HCT116 (cell line): ENCODE measurements at regions not wholly inside any gene's neighbourhood (a gene's known extent, or its start where the extent isn't known, plus 50 kb on each side); places are given as distances from the start of the nearest gene placed in this dataset.

Source experiments
- ATAC-seq: fragments of 200-7000 bp; cut with Tn5 transposase; 2 replicates; pipeline ENCODE4 v1.9.1; 2020; ENCODE audit warnings: mild to moderate bottlenecking, moderate library complexity
- BruUV-seq: library from RNA; stranded (reverse); fragments of 400-500 nt; replicated peaks from 2 replicates; lab custom pipeline; 2021; lab: Mats Ljungman, UMichigan
- CTCF ChIA-PET: fragments of 300-600 bp; sonication (Branson Sonifier 250); formaldehyde crosslinking; loops from one replicate; lab custom pipeline; 2021; ENCODE audit warnings: antibody characterized with exemption; lab: Charles Lee
- POLR2A ChIA-PET: fragments of 300-600, 350-600 bp; sonication (Branson Sonifier 250); formaldehyde crosslinking; loops from one replicate; lab custom pipeline; 2021; ENCODE audit warnings: antibody characterized with exemption; lab: Charles Lee
- RAD21 ChIA-PET, 2 experiments: fragments of 300-600 bp; sonication (Branson Sonifier 250); formaldehyde crosslinking; loops; one replicate each; lab custom pipeline; 2023; ENCODE audit warnings: low total read pairs in 2 of 2; ENCODE audit not compliant: uncharacterized antibody in 2 of 2, unreplicated experiment in 2 of 2, low non-redundant PET in 1 of 2; lab: Charles Lee
- DNase-seq: peaks from one replicate; pipeline ENCODE4 v3.0.0-alpha.2; 2010; ENCODE audit warnings: low read depth, low spot score
- H2AFZ ChIP-seq: fragments of 200-600 bp; shearing (Covaris generic), sonication (generic); 2 replicates; pipeline ENCODE4 v1.6.1; 2017; ENCODE audit warnings: low read depth, mixed run types, mixed read lengths, antibody characterized with exemption, low read length; ENCODE audit not compliant: poor library complexity, severe bottlenecking
- H3K27ac ChIP-seq: 2 replicates; pipeline ENCODE4 v1.5.1; 2012; ENCODE audit warnings: low read depth, low read length
- H3K27me3 ChIP-seq: fragments of 200-600 bp; sonication (generic); 2 replicates; pipeline ENCODE4 v1.6.1; 2016; ENCODE audit warnings: mixed run types, low read length, mixed read lengths; ENCODE audit not compliant: insufficient read depth
- H3K36me3 ChIP-seq, 2 experiments: fragments of 200-500 bp in 1 of 2; fragments of 200-600 bp in 1 of 2; sonication (Bioruptor generic) in 1 of 2; sonication (generic) in 1 of 2; 2 replicates each; pipeline versions ENCODE4 v1.5.1 to v1.6.1; 2014 to 2016; ENCODE audit warnings: low read length in 2 of 2, inconsistent platforms in 1 of 2, mixed read lengths in 1 of 2, mixed run types in 1 of 2; ENCODE audit not compliant: insufficient read depth in 2 of 2, control insufficient read depth in 1 of 2
- H3K4me1 ChIP-seq, 2 experiments: fragments of 200-600 bp in 1 of 2; sonication (generic) in 1 of 2; 2 replicates each; pipeline versions ENCODE4 v1.5.1 to v1.6.1; 2012 to 2017; ENCODE audit warnings: low read length in 2 of 2, inconsistent platforms in 1 of 2, mild to moderate bottlenecking in 1 of 2, mixed read lengths in 1 of 2, mixed run types in 1 of 2, moderate library complexity in 1 of 2; ENCODE audit not compliant: insufficient read depth in 2 of 2, control insufficient read depth in 1 of 2
- H3K4me2 ChIP-seq: fragments of 200-600 bp; sonication (generic); 2 replicates; pipeline ENCODE4 v1.6.1; 2017; ENCODE audit warnings: mixed run types, low read length, mixed read lengths
- H3K4me3 ChIP-seq, 2 experiments: fragments of 200-600 bp in 1 of 2; sonication (generic) in 1 of 2; replicated peaks in 1 of 2; 2 replicates each; pipeline ENCODE4 v1.5.1; 2011 to 2016; ENCODE audit warnings: low read length in 2 of 2, control low read depth in 1 of 2, low read depth in 1 of 2, mild to moderate bottlenecking in 1 of 2, mixed read lengths in 1 of 2, mixed run types in 1 of 2
- H3K79me2 ChIP-seq: fragments of 200-600 bp; sonication (generic); 2 replicates; pipeline ENCODE4 v1.6.1; 2017; ENCODE audit warnings: mild to moderate bottlenecking, mixed run types, low read length, moderate library complexity, mixed read lengths; ENCODE audit not compliant: insufficient read depth
- H3K9ac ChIP-seq: fragments of 200-600 bp; sonication (generic); 2 replicates; pipeline ENCODE4 v1.6.1; 2016; ENCODE audit warnings: low read length, mixed read lengths
- H3K9me2 ChIP-seq: fragments of 200-600 bp; sonication (generic), shearing (Covaris generic); 2 replicates; pipeline ENCODE4 v1.6.1; 2017; ENCODE audit warnings: mixed run types, mild to moderate bottlenecking, moderate library complexity; ENCODE audit not compliant: insufficient read depth
- H3K9me3 ChIP-seq, 2 experiments: fragments of 200-500 bp in 1 of 2; fragments of 200-600 bp in 1 of 2; sonication (Bioruptor generic) in 1 of 2; sonication (generic) in 1 of 2; 2 replicates each; pipeline ENCODE4 v1.6.1; 2014 to 2017; ENCODE audit warnings: low read length in 2 of 2, mixed read lengths in 2 of 2, inconsistent platforms in 1 of 2, low read depth in 1 of 2, mild to moderate bottlenecking in 1 of 2, mixed run types in 1 of 2, moderate library complexity in 1 of 2; ENCODE audit not compliant: control insufficient read depth in 1 of 2, insufficient read depth in 1 of 2
- H4K20me1 ChIP-seq: fragments of 200-600 bp; sonication (generic), shearing (Covaris generic); 2 replicates; pipeline ENCODE4 v1.6.1; 2017; ENCODE audit warnings: mixed run types, mild to moderate bottlenecking, moderate library complexity; ENCODE audit not compliant: insufficient read depth
- CEBPB ChIP-seq: IDR thresholded peaks from 2 replicates; pipeline ENCODE4 v1.6.1; 2012; ENCODE audit warnings: low read depth
- FOSL1 ChIP-seq: IDR thresholded peaks from 2 replicates; pipeline ENCODE4 v1.6.1; 2012; ENCODE audit warnings: low read depth
- POLR2A ChIP-seq: IDR thresholded peaks from 2 replicates; pipeline ENCODE4 v1.7.0; 2011; ENCODE audit warnings: borderline replicate concordance; ENCODE audit not compliant: insufficient read depth, insufficient read length; ENCODE audit errors: extremely low read depth
- SIN3A ChIP-seq: IDR thresholded peaks from 2 replicates; pipeline ENCODE4 v1.6.1; 2012; ENCODE audit warnings: low read depth
- SP1 ChIP-seq: IDR thresholded peaks from 2 replicates; pipeline ENCODE4 v1.6.1; 2012; ENCODE audit warnings: low read depth
- ZNF274 ChIP-seq: fragments of 200-500 bp; sonication (Bioruptor generic); IDR thresholded peaks from 2 replicates; pipeline ENCODE4 v1.6.1; 2014; ENCODE audit warnings: mild to moderate bottlenecking, low read depth, low read length, inconsistent platforms
- intact Hi-C: fragments of 100-400 bp; cut with micrococcal nuclease; formaldehyde crosslinking; loops from 2 replicates; pipeline ENCODE4 v1.10.0; 2022
- TF ChIP-seq, protein P1 (sequence below): IDR thresholded peaks from 2 replicates; pipeline ENCODE4 v1.6.1; 2011; ENCODE audit warnings: mild to moderate bottlenecking, low read length, moderate library complexity; ENCODE audit not compliant: insufficient replicate concordance; ENCODE audit errors: extremely low read depth
- TF ChIP-seq, protein P2 (sequence below): IDR thresholded peaks from 2 replicates; pipeline ENCODE4 v1.6.1; 2012

DNA sequence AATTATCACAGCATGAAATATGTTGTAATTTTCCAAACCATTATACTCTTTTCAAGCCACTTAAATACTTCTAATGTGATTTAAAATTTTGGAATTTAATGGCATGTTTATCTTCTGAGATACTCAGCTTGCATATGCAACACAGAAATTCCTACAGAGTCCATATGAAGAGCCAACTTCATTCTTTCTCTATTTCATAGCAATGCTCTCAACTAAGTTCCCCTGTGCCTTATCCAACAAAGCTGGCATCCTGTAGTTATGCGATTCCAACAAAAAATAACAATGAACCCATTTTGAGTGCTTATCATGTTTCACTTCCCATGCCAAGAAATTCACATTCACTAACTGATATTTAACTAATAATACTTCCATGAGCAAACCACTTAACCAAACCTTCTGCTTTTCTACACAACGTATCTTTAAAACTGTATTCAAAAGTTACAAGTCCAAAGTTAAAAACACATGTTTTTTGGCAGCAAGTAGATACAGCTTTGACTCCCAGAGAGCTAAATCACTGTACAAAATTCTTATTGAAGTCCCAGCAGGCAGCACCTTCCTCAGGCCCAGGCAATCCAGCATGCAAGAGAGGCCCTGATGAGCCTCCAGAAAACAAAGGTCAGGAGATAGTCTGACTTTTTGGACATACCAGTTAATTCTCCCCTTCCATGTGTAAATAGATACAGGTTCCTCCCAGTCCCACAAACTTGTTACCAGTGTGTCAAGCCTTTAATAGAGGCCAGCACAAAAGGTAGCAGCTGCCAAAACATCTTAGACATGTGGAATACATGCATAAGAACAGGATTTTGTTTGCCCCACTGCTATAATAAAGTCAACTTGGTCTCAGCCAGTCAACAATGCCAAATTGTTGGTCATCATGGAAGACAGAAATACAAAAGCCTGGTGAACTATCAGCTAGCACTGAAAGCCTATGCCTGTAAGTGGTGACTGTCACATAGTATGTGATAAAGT lies 113.1 kb upstream of the WDR75 start:
- H3K9ac ChIP-seq = no peak overlapping the region
- H3K27me3 ChIP-seq = no peaks in the 10 kb centered on the region
- H3K9me3 ChIP-seq = no peaks in the 10 kb centered on the region
- no peaks in the 10 kb centered on the region for H3K36me3 ChIP-seq
- ChIA-PET CTCF (no interaction called here), RAD21 (no interaction called here), POLR2A (no interaction called here)
- no peak overlapping the region for H3K4me3 ChIP-seq
- DNase-seq = no peak
- no peak for ATAC-seq
- TF ChIP-seq, protein P1, sequence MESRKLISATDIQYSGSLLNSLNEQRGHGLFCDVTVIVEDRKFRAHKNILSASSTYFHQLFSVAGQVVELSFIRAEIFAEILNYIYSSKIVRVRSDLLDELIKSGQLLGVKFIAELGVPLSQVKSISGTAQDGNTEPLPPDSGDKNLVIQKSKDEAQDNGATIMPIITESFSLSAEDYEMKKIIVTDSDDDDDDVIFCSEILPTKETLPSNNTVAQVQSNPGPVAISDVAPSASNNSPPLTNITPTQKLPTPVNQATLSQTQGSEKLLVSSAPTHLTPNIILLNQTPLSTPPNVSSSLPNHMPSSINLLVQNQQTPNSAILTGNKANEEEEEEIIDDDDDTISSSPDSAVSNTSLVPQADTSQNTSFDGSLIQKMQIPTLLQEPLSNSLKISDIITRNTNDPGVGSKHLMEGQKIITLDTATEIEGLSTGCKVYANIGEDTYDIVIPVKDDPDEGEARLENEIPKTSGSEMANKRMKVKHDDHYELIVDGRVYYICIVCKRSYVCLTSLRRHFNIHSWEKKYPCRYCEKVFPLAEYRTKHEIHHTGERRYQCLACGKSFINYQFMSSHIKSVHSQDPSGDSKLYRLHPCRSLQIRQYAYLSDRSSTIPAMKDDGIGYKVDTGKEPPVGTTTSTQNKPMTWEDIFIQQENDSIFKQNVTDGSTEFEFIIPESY = no peak
- TF ChIP-seq SP1 (no peak), POLR2A (no peak), ZNF274 (no peak), FOSL1 (no peak), CEBPB (no peak), SIN3A (no peak)
- TF ChIP-seq, protein P2, sequence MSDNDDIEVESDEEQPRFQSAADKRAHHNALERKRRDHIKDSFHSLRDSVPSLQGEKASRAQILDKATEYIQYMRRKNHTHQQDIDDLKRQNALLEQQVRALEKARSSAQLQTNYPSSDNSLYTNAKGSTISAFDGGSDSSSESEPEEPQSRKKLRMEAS = no peak
- H3K9me2 ChIP-seq = no peaks in the 10 kb centered on the region
- no TSS peak for BruUV-seq
- H3K27ac ChIP-seq = no peak overlapping the region
- no peaks in the 10 kb centered on the region for H3K4me1 ChIP-seq
- H3K4me2 ChIP-seq = no peak overlapping the region
- no peaks in the 10 kb centered on the region for H4K20me1 ChIP-seq
- intact Hi-C loops = no loop called here
- no peaks in the 10 kb centered on the region for H3K79me2 ChIP-seq
- no peak overlapping the region for H2AFZ ChIP-seq
